ENCODE measurements at regions not wholly inside any gene's neighbourhood (a gene's known extent, or its start where the extent isn't known, plus 50 kb on each side); places are given as distances from the start of the nearest gene placed in this dataset.

DNA sequence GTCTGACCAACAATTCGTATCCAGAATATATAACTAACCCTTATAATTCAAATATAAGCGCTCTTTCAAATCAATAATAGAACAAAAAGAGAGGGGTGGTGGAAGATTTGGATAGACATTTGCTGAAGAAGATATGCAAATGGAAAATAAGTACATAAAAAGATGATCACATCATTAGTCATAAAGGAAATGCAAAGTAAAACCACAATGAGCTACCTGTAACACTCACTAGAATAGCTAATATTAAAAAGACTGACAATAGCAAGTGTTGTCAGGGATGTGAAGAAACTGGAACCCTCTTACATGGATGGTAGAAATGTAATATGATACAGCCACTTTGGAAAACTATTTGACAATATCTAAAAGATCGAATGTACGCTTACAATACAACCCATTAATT lies 84.9 kb upstream of the MRPS9 start:
- Mint-ChIP-seq H3K27ac (no peak overlapping the region), H3K4me1 (peaks cover 3 to 6% of the 10 kb centered on the region in 2 experiments; a peak in 3 of 4 replicates), H3K36me3 (ENCODE audit: insufficient read depth in 1 of 3, low read depth in 3 of 3) (no peaks in the 10 kb centered on the region; a peak in 2 of 7 replicates), H3K4me3 (no peak overlapping the region), H3K27me3 (ENCODE audit: low read depth) (peaks cover 8% of the 10 kb centered on the region), H3K9me3 (peaks cover 0 to 7% of the 10 kb centered on the region in 2 experiments; a peak in 2 of 5 replicates)
- Histone ChIP-seq H2BK15ac (ENCODE audit: low read depth, low read length) (no peak overlapping the region), H3K23ac (ENCODE audit: insufficient read length, low read depth, low read length) (no peak overlapping the region), H3K9ac (ENCODE audit: extremely low read depth, insufficient read length, low read length) (no peak overlapping the region), H3K18ac (ENCODE audit: insufficient read length, low read depth, low read length) (no peak overlapping the region), H2BK20ac (ENCODE audit: low read depth, low read length, poor library complexity, severe bottlenecking) (no peak overlapping the region), H3K79me2 (ENCODE audit: insufficient read depth, low read length) (no peaks in the 10 kb centered on the region), H2AFZ (ENCODE audit: low read length) (no peak overlapping the region), H3K79me1 (ENCODE audit: insufficient read depth, low read depth, low read length, poor library complexity, severe bottlenecking) (no peaks in the 10 kb centered on the region), H2BK5ac (ENCODE audit: insufficient read length, low read length) (no peak overlapping the region), H2BK12ac (ENCODE audit: insufficient read length, low read depth, low read length) (no peak overlapping the region), H2BK120ac (ENCODE audit: low read depth, low read length, poor library complexity, severe bottlenecking) (no peak overlapping the region), H4K91ac (ENCODE audit: insufficient read length, low read depth, low read length) (no peak overlapping the region), H3K27ac (ENCODE audit: insufficient read length, low read depth, low read length) (no peak overlapping the region), H4K8ac (replicated peaks; ENCODE audit: insufficient read length, low read depth, low read length) (no peak overlapping the region), H3T11ph (ENCODE audit: low read length) (no peak overlapping the region), H3K4ac (ENCODE audit: low read depth, low read length) (no peak overlapping the region), H3K56ac (ENCODE audit: insufficient read length, low read depth, low read length) (no peak overlapping the region), H4K20me1 (ENCODE audit: control insufficient read depth, insufficient read depth, insufficient read length) (no peaks in the 10 kb centered on the region), H3K27me3 (ENCODE audit: insufficient read depth, low read length) (no peaks in the 10 kb centered on the region), H3K23me2 (ENCODE audit: insufficient read length, low read depth, low read length, poor library complexity, severe bottlenecking) (no peaks in the 10 kb centered on the region), H4K5ac (ENCODE audit: insufficient read length, low read depth, low read length) (no peak overlapping the region), H2AK5ac (ENCODE audit: insufficient read length, low read length) (no peak overlapping the region), H3K4me1 (ENCODE audit: insufficient read depth, low read length) (no peaks in the 10 kb centered on the region), H3K4me2 (ENCODE audit: insufficient read depth, insufficient read length, low read length) (no peak overlapping the region), H3K9me3 (ENCODE audit: control insufficient read depth, low read depth, low read length) (no peaks in the 10 kb centered on the region), H3K14ac (ENCODE audit: insufficient read depth, low read length) (no peak overlapping the region)
- TF ChIP-seq, protein P1, sequence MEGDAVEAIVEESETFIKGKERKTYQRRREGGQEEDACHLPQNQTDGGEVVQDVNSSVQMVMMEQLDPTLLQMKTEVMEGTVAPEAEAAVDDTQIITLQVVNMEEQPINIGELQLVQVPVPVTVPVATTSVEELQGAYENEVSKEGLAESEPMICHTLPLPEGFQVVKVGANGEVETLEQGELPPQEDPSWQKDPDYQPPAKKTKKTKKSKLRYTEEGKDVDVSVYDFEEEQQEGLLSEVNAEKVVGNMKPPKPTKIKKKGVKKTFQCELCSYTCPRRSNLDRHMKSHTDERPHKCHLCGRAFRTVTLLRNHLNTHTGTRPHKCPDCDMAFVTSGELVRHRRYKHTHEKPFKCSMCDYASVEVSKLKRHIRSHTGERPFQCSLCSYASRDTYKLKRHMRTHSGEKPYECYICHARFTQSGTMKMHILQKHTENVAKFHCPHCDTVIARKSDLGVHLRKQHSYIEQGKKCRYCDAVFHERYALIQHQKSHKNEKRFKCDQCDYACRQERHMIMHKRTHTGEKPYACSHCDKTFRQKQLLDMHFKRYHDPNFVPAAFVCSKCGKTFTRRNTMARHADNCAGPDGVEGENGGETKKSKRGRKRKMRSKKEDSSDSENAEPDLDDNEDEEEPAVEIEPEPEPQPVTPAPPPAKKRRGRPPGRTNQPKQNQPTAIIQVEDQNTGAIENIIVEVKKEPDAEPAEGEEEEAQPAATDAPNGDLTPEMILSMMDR (conservative IDR thresholded peaks at IDR 0.05): no peak
- WGBS (ENCODE audit: extremely low coverage, insufficient read length, low lambda C conversion rate): no CpG with 5 or more reads among the region's 4 CpGs
- no peak for DNase-seq
